Prostate gland (tissue), 2 donors: ENCODE measurements at regions not wholly inside any gene's neighbourhood (a gene's known extent, or its start where the extent isn't known, plus 50 kb on each side); places are given as distances from the start of the nearest gene placed in this dataset.

Experiments
- CTCF ChIP-seq, 4 experiments: fragments of 200-600 bp in 2 of 4; fragments of 450-650 bp in 2 of 4; sonication (generic) in 2 of 4; IDR thresholded peaks; 1 replicate in 3 of 4; 2 replicates in 1 of 4; pipeline ENCODE4 v1.5.1; 2016 to 2019; ENCODE audit warnings: antibody characterized with exemption in 4 of 4, mild to moderate bottlenecking in 2 of 4, moderate library complexity in 2 of 4
- POLR2A ChIP-seq: fragments of 450-650 bp; IDR thresholded peaks from one replicate; pipeline ENCODE4 v1.6.1; 2016; ENCODE audit warnings: antibody characterized with exemption, mild to moderate bottlenecking
- POLR2AphosphoS5 ChIP-seq: sonication (generic); formaldehyde crosslinking; IDR thresholded peaks from one replicate; pipeline ENCODE4 v1.6.1; 2017; ENCODE audit warnings: antibody characterized with exemption

DNA sequence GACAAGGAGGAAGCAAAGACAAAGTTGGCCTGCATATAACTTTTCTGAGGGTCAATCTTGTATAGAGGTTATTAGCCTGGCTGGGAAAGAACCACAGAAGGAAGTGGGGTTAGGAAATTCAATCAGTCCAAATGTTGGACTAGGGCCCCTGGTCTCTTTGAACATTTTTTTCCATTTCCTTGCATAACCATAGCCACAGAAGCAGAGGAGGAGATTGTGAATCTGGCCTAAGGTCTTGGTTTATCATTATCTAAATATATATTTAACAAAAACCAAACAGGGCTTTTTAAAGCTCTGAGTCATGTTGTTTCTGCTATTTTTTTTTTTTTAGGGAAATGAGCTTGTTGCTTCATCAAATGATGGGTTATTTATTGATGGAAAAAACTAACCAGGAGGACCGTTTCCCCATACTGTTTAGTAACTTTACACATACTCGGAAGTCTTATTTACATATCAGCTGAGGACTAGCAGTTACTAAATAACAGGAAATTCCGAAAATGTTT is 97.7 kb upstream of the ACSL4 start:
- TF ChIP-seq POLR2AphosphoS5 (no peak), CTCF (IDR thresholded peaks at IDR 0.05) (no peak), POLR2A (no peak)
